ENCODE measurements at regions not wholly inside any gene's neighbourhood (a gene's known extent, or its start where the extent isn't known, plus 50 kb on each side); places are given as distances from the start of the nearest gene placed in this dataset.

DNA sequence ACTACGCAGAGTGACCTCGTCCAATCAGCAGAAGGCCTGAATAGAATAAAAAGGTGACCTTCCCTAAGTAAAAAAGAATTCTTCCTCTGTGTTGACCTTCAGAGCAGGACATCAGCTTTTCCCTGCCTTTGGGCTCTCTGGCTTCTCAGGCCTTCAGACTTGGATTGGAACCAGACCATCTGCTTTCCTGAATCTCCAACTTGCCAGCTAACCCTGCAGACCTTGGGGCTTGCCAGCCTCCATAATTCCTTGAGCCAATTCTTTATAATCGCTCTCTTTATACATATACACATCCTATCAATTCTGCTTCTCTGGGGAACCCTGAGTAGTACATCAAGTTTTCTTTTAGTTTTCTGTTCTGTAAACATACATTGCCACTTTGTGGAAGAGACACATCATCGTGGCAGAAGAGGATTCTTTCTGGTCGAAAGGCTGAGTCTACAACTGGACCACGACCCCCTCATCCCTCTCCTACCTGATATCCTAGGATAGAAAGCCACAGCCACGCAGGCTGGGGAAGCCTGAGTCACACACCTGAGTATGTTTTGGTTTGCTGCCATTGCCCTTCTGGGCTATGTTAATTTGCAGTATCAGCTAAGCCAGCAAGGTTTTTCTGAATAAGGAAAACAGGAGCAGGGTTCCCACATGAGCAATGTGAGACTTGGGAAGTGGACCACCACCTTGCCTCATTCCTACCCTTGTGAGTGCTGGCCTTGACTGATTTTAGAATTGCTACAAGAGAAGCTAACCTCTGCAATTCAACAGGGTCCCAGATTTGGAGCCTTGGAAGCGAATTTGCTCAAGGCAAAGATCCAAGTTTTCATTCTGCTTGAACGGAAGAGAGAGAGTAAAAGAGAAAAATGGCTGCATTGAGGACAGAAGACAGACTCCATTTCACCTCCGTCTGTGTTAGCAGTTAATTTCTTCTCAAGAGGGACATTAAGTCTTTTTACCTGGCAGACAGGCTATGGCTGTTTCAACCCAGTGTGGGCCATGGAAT, 445.2 kb upstream of the FZD8 start:
- DNase-seq = no peak

- DNase-seq = no peak
These were observed 433.1 kb upstream of the FZD8 start for GRCh38 chr10:36075196-36075595.

GRCh38 chr10:36073796-36074345, 431.8 kb upstream of the FZD8 start:
- no peak for DNase-seq

DNA sequence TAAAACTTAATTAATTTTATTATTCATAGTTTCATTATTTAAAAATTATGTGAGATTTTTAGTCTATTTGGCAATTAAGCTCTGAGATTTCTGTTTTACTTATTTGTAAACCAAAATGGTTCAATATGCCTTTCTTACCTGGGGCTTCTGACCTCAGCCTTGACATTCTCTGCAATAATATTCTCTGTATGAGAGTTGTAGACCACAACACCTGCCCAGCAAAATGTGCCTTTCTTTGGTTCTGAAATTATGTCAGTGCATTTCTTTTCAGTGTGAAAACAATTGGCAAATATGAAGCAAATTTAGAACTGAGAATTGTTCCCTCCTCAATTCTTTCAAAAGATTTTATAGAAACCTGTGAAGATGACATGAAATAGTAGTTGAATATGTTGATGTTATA, 426.4 kb upstream of the FZD8 start:
- DNase-seq = no peak

DNA sequence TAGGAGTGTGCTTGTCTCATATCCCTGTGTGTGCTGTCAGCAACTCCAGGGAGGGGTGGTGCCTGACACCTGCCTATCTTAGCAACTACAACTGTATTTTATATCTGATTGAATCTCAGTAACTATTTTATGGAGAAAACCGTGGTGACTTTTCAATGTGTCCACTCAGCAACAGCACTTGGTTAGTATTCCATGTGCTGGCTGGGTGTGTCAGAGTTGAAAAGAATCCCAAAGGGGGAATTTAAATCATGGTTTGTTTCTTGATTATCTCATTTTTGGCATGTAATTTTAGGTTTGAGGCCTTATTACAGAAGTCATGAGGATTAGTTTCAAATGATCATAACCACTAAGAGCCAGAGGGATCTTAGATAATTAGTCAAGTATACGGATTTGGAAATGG, 425.7 kb upstream of the FZD8 start:
- DNase-seq = no peak

DNA sequence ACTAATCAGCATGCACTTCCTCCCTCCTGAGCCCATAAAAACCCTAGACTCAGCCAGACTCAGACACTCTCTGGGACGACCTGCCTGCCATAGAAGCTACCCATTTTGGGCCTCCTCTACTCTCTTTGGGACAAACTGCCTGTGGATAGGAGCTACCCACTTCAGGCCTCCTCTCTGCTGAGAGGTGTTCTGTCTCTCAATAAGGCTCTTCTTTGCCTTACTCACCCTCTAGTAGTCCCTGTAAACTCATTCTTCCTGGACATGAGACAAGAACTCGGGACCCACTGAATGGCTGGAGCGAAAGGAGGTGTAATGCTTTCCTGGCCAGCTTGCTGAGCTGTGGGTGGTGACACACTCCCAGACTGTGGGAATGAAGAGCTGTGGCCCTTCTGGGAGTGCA, 424.8 kb upstream of the FZD8 start:
- no peak for DNase-seq

- DNase-seq = no peak
These were observed 424.0 kb upstream of the FZD8 start for GRCh38 chr10:36066102-36066501.

DNA sequence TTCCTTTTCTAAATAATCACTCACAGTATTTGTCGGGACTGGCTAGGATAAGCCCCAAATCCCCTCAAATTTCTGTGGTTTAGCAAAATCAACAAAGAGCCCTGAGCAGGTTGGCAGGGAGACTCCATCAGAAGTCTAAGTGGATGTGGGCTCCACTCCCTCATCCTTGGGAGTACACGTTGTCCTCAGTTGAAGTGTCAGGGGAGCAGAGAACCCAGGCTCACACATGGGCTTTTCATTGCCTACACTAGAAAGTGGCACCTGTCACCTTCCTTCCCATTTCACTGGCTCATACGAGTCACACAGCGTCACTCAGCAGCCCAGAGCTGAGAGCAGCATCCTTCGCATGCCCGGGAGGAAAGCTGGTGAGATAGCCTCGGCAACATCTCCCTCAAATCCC, 421.3 kb upstream of the FZD8 start:
- no peak for DNase-seq

- no peak for DNase-seq
These were observed 415.6 kb upstream of the FZD8 start for GRCh38 chr10:36057731-36058130.

DNA sequence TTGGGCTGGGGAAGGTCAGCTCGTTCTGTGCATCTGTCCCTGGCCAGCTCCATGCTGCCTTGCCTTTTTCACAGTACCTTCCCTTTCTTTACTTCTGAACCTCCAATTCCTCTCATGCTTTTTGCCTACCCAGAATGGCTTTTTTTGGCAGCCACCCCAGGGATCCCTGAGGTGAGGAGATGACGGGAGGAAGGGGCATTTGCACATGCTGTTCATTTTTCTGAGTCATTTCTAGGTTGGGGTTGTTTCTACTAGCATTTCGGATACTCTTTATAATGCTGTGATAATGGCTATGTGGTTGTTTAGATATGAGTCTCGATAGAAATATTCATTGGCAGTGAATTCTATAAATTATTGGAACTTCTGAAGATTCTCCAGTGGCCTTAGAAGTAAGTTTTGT, 415.1 kb upstream of the FZD8 start:
- DNase-seq = no peak

DNA sequence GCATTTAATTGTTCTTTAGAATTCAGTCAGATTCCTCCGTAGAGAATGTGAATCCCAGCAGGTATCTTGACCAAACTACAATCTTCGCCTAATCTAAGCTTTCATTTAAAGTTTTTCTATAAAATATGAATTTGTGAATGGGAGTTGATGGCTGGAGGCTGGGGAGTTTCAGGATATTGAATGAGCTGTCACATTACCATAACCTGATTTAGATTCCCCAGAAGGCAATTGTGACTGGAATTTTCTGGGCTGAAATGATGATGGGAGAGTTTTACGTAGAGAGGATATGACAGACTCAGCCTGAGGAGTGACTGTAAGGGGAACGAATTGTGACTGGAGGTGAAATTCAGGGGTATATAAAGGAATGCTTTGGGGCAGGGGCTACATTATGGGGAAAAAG, 411.7 kb upstream of the FZD8 start:
- DNase-seq = no peak

DNA sequence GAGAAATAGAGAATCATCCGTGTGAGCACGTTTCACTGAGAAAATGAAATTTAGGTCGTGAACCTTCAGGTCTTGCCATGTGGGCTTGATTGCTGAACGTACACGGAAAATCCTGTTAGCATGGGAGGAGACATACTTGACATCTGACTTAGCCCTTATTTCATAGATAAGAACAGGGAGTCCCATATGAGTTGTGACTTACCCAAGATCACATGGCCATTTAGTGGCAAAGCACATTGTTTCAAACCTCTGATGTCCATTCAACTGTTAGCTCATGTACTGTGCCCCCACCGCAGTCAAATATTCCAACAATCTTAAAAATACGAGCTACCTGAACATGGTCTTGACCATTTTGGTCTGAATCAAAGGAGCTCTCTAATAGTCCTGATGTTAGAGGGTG, 411.2 kb upstream of the FZD8 start:
- DNase-seq = no peak

GRCh38 chr10:36051500-36051991, 409.4 kb upstream of the FZD8 start:
- DNase-seq = no peak

DNA sequence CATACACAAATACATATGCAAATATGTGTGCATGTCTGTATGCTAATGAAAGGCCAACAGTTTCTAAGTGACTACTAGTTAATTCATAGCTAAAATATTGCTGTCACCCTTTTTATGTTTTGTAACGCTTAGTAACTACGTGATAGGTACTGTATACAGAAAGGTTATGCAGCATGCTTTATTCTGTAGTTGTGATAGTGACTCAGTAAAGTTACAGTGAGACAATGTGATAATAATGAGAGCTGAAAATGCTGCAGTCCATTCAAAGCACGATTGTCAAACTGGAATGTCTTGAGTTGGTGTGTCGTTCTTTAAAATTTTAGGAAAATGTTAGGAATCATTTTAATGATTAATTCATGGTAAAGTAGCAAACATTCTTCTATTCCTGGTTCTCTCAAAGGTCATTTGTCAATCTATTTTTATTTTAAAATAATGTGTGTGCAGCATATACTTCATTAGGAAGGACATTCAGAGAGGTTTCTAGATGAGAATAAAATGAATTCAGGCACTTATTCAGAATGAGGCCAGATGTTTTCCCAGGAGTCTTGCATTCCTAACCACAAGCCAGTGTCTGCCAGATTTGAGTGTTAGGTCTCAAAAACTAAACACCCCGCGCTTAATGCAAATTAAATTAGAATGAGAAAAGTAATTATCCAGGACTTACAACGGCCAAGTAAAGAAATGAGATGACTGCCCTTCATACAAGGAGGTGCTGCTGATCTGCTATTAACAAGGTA, 408.8 kb upstream of the FZD8 start:
- no peak for DNase-seq

GRCh38 chr10:36048780-36049179, 406.7 kb upstream of the FZD8 start:
- DNase-seq = no peak

DNA sequence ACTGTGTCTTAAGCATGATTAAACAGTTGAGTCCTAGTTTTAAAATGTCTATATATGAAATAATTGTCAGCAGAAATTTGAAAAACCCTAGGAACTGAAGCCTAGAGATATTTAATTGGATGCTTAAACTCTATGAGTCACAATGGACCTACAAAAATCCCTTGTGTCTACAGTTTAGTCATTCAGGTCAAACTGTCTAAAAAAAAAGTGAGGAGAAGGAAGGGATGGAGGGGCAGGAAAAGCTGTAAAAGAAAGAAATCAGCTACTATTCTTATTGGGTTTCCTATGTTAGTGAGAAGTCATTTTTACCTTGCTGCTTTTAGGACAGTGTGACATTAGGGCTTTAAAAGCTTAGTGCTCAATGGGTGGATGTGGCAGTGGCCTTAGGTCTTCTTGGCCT, 406.1 kb upstream of the FZD8 start:
- no peak for DNase-seq

GRCh38 chr10:36042135-36042534, 400.0 kb upstream of the FZD8 start:
- no peak for DNase-seq

- no peak for DNase-seq
These were observed 396.3 kb upstream of the FZD8 start for GRCh38 chr10:36038316-36038955.

DNA sequence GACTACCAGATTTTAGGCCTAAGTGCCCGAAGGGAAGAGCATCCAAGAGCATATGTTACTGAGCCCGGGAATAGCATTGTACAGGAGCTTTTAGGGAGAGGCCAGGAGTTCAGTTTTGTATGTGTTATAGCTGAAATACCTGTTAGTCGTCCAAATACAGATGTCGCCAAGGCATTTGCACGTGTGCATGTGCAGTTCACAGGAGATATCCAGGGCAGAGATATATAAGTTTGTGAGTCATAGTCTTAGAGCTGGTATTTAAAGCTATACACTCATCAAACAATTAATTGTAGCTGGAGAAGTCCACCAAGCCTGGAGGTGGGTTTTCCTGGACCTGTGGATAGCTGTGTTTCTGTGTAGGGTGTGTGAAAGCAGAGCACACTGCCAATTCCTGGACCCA, 394.0 kb upstream of the FZD8 start:
- no peak for DNase-seq

DNA sequence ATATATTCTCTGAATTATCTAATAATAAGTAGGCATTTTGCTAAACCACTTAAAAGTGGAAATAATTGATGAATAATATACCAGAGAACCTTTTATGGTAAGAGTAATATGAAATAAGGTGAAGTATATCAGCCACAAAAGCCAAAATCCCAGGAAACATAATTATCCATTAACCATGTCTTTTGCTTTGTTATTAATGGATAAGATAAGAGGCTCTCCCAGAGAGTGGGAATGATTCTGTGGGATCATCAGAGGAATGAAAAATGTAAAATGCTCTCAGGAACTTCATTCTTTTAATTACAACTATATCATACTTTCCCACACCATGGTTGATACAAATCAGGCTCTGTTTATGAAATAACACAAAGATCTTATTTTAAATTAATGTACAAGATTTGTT, 391.7 kb upstream of the FZD8 start:
- DNase-seq = no peak

GRCh38 chr10:36030516-36030915, 388.4 kb upstream of the FZD8 start:
- DNase-seq = no peak

- DNase-seq = no peak
These were observed 384.7 kb upstream of the FZD8 start for GRCh38 chr10:36026656-36027390.
